ENCODE measurements at regions not wholly inside any gene's neighbourhood (a gene's known extent, or its start where the extent isn't known, plus 50 kb on each side); places are given as distances from the start of the nearest gene placed in this dataset.

- Histone ChIP-seq H3K4me3 (ENCODE audit: low read depth, low read length) (no peak overlapping the region), H3K36me3 (ENCODE audit: control insufficient read depth, insufficient read depth, low read length) (no peaks in the 10 kb centered on the region), H3K27me3 (ENCODE audit: control insufficient read depth, insufficient read depth, low read length) (no peaks in the 10 kb centered on the region)
- POLR2A ChIA-PET, result no interaction called here
- no peak for DNase-seq (ENCODE audit: low read depth)
- TF ChIP-seq, protein P1, sequence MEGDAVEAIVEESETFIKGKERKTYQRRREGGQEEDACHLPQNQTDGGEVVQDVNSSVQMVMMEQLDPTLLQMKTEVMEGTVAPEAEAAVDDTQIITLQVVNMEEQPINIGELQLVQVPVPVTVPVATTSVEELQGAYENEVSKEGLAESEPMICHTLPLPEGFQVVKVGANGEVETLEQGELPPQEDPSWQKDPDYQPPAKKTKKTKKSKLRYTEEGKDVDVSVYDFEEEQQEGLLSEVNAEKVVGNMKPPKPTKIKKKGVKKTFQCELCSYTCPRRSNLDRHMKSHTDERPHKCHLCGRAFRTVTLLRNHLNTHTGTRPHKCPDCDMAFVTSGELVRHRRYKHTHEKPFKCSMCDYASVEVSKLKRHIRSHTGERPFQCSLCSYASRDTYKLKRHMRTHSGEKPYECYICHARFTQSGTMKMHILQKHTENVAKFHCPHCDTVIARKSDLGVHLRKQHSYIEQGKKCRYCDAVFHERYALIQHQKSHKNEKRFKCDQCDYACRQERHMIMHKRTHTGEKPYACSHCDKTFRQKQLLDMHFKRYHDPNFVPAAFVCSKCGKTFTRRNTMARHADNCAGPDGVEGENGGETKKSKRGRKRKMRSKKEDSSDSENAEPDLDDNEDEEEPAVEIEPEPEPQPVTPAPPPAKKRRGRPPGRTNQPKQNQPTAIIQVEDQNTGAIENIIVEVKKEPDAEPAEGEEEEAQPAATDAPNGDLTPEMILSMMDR (IDR thresholded peaks at IDR 0.05; ENCODE audit: insufficient read depth, low read depth, low read length), result no peak
- CTCF ChIA-PET, result no interaction called here
These were observed 888.9 kb downstream of the BRD1 start for GRCh38 chr22:48938741-48939140.

DNA sequence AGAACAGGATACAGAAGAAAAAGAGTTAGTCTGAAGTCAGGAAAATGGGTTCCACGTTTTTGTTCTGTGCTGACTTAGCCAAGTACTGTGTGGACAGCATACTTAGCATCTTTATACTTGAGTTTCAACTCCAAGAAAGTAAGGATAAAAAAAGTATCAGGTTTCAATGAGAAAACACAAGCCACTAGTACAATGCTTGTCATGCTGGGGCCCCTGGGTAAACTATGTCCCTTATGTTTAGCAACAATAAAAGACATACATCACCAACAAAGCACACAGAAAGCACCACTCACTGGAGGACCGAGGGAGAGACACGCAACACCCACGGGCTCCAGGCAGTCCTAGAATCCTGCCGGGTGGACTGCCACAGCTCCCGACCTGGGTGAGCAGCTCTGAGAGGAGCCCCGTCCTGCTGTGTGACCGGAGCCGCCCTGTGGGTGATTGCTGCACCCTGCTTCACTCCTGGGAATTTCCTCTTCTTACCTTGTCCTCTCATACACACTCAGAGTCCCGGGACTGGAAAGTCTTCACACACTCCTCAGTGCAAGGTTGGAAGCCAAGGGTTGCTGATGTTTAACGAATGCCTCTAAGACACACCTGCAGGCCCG is 890.5 kb downstream of the BRD1 start:
- POLR2A ChIA-PET, result no interaction called here
- CTCF ChIA-PET, result no interaction called here
- DNase-seq (ENCODE audit: low read depth), result no peak
- no peaks in the 10 kb centered on the region for H3K36me3 ChIP-seq (ENCODE audit: control insufficient read depth, insufficient read depth, low read length)
- no peaks in the 10 kb centered on the region for H3K27me3 ChIP-seq (ENCODE audit: control insufficient read depth, insufficient read depth, low read length)
- H3K4me3 ChIP-seq (ENCODE audit: low read depth, low read length), result no peak overlapping the region
- TF ChIP-seq, protein P1 (IDR thresholded peaks at IDR 0.05; ENCODE audit: insufficient read depth, low read depth, low read length), result no peak

GRCh38 chr22:48936391-48936790 is 891.3 kb downstream of the BRD1 start:
- H3K4me3 ChIP-seq (ENCODE audit: low read depth, low read length), result no peak overlapping the region
- no peaks in the 10 kb centered on the region for H3K36me3 ChIP-seq (ENCODE audit: control insufficient read depth, insufficient read depth, low read length)
- ChIA-PET CTCF (no interaction called here), POLR2A (no interaction called here)
- TF ChIP-seq, protein P1 (IDR thresholded peaks at IDR 0.05; ENCODE audit: insufficient read depth, low read depth, low read length), result no peak
- no peaks in the 10 kb centered on the region for H3K27me3 ChIP-seq (ENCODE audit: control insufficient read depth, insufficient read depth, low read length)
- DNase-seq (ENCODE audit: low read depth), result no peak

GRCh38 chr22:48934446-48934845 is 893.2 kb downstream of the BRD1 start:
- no peaks in the 10 kb centered on the region for H3K36me3 ChIP-seq (ENCODE audit: control insufficient read depth, insufficient read depth, low read length)
- TF ChIP-seq, protein P1 (IDR thresholded peaks at IDR 0.05; ENCODE audit: insufficient read depth, low read depth, low read length), result no peak
- ChIA-PET CTCF (no interaction called here), POLR2A (no interaction called here)
- no peak for DNase-seq (ENCODE audit: low read depth)
- no peak overlapping the region for H3K4me3 ChIP-seq (ENCODE audit: low read depth, low read length)
- H3K27me3 ChIP-seq (ENCODE audit: control insufficient read depth, insufficient read depth, low read length), result no peaks in the 10 kb centered on the region

GRCh38 chr22:48931452-48931851 is 896.2 kb downstream of the BRD1 start:
- CTCF ChIA-PET, result no interaction called here

More at GRCh38 chr22:48931452-48931851, 896.2 kb downstream of the BRD1 start:
- TF ChIP-seq, protein P1 (IDR thresholded peaks at IDR 0.05; ENCODE audit: insufficient read depth, low read depth, low read length), result no peak
- POLR2A ChIA-PET, result no interaction called here
- Histone ChIP-seq H3K27me3 (ENCODE audit: control insufficient read depth, insufficient read depth, low read length) (no peaks in the 10 kb centered on the region), H3K4me3 (ENCODE audit: low read depth, low read length) (no peak overlapping the region), H3K36me3 (ENCODE audit: control insufficient read depth, insufficient read depth, low read length) (no peaks in the 10 kb centered on the region)
- no peak for DNase-seq (ENCODE audit: low read depth)

Measured in BJ (cell line).